ENCODE measurements at regions not wholly inside any gene's neighbourhood (a gene's known extent, or its start where the extent isn't known, plus 50 kb on each side); places are given as distances from the start of the nearest gene placed in this dataset.

DNA sequence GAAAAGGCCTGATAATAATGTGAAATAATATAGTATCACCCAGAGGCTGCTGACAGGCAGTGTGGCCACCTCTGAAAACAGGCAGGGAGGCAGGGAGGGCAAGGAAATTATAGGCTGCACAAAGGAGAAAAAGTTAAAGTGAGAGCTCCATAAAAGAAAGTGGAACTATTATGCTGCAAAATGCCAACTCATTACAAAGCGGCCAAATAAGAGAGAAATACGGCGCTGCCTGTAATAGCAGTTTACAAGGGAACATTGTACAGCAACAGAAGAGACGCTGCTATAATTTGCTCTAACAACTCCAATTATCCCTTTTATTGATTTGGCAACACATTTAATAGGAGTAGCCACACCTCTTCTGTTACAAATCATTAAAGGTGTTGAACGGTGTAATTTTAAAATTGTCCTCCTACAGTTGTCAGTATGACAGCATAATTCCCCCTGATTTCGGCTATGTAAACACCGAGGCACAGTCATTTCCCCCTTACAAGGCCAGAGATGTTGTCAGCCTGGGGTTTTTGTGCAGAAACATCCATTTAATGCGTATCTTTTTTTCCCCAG lies 120.3 kb downstream of the MRM1 start:
- intact Hi-C loops (cut with DNase I): no loop called here
- Histone ChIP-seq H3K36me3 (no peaks in the 10 kb centered on the region), H3K27me3 (no peaks in the 10 kb centered on the region), H3K4me3 (replicated peaks in 1 of 3) (peak overlapping the region in 2 of 3 donors; percentile 7 to 36), H3K9me3 (no peaks in the 10 kb centered on the region), H3K4me1 (peaks cover 5 to 9% of the 10 kb centered on the region in 2 donors), H3K27ac (no peak overlapping the region)
- no peak for DNase-seq
- TF ChIP-seq, protein P1, sequence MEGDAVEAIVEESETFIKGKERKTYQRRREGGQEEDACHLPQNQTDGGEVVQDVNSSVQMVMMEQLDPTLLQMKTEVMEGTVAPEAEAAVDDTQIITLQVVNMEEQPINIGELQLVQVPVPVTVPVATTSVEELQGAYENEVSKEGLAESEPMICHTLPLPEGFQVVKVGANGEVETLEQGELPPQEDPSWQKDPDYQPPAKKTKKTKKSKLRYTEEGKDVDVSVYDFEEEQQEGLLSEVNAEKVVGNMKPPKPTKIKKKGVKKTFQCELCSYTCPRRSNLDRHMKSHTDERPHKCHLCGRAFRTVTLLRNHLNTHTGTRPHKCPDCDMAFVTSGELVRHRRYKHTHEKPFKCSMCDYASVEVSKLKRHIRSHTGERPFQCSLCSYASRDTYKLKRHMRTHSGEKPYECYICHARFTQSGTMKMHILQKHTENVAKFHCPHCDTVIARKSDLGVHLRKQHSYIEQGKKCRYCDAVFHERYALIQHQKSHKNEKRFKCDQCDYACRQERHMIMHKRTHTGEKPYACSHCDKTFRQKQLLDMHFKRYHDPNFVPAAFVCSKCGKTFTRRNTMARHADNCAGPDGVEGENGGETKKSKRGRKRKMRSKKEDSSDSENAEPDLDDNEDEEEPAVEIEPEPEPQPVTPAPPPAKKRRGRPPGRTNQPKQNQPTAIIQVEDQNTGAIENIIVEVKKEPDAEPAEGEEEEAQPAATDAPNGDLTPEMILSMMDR (IDR thresholded peaks at IDR 0.05): no peak
- TF ChIP-seq POLR2A (IDR thresholded peaks at IDR 0.05): no peak
- 51 to 55% methylated on average over 8 of the region's 8 CpGs for WGBS, 2 donors

DNA sequence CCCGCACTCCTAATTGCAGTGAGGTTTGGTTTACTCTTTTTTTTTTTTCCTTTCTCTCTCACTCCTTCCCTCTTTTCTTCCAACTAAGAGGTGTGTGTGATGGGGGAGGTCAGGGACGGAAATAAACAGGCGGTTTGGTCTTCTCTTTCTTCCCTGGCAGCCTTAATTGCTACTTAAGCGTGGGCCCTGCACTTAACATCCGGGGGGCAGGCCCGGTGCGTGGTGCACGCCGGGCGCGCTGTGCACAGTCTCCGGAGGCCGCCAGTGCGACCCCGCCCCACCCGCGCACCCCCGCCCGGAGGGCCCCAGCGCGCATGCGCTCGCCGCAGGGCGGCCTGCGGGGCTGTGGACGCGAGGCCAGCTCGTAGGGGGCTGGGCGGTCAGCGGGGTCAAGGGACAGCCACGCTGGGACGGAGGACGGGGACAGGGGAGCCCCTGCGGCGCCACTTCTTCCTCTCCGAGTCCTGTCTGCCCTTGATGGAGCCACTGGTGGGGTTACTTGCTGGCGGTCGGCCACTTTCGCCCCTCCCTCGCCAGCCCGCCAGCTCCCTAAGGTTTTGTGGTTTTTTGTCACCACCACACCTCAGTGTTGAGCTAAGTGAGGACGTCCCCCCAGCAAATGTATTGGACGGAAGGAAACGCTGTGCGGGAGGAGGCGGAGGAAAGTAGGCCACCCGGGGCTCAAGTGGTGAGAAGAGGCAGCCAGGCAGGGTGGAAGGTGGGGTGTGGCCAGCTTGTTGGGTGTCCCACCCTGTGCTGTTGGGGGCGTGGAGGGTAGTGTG lies 120.9 kb downstream of the MRM1 start:
- Histone ChIP-seq H3K4me3 (replicated peaks in 1 of 3) (peak overlapping the region; percentile 7 to 36 (median 9)), H3K4me1 (peaks cover 5 to 9% of the 10 kb centered on the region in 2 donors), H3K9me3 (no peaks in the 10 kb centered on the region), H3K27ac (no peak overlapping the region), H3K36me3 (no peaks in the 10 kb centered on the region), H3K27me3 (no peaks in the 10 kb centered on the region)
- TF ChIP-seq, protein P1 (IDR thresholded peaks at IDR 0.05): no peak
- no peak for TF ChIP-seq POLR2A (IDR thresholded peaks at IDR 0.05)
- 12 to 14% methylated on average over 14 to 23 of the region's 49 CpGs for WGBS, 2 donors
- DNase-seq: peak; percentile 61 to 64
- intact Hi-C loops (cut with DNase I): no loop called here

DNA sequence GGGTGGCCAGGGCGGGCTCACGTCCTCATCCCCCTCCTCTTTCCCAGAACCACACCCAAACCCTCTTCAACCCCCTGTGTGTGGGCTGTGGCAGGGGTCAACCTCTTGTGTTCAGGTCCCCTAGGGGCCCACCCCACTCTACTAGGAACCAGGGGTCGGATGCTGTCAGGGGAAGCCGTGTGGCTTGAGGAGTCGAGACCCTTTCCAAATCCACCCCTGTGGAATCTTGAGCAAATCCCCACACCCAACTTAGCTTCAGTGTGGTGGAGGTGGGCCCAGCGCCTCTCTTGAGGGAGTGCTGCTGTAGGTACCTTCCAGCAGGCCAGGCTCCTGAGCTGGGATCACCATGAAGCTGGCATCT lies 121.5 kb downstream of the MRM1 start:
- H3K9me3 ChIP-seq: no peaks in the 10 kb centered on the region
- H3K36me3 ChIP-seq: no peaks in the 10 kb centered on the region
- TF ChIP-seq, protein P1 (IDR thresholded peaks at IDR 0.05): no peak
- no peak for TF ChIP-seq POLR2A (IDR thresholded peaks at IDR 0.05)
- 64 to 95% methylated on average over 4 to 6 of the region's 6 CpGs for WGBS, 2 donors
- no peaks in the 10 kb centered on the region for H3K27me3 ChIP-seq
- no peak overlapping the region for H3K27ac ChIP-seq
- DNase-seq: no peak
- intact Hi-C loops (cut with DNase I): no loop called here
- peaks cover 5 to 9% of the 10 kb centered on the region in 2 donors for H3K4me1 ChIP-seq
- H3K4me3 ChIP-seq (replicated peaks in 1 of 3): no peak overlapping the region

DNA sequence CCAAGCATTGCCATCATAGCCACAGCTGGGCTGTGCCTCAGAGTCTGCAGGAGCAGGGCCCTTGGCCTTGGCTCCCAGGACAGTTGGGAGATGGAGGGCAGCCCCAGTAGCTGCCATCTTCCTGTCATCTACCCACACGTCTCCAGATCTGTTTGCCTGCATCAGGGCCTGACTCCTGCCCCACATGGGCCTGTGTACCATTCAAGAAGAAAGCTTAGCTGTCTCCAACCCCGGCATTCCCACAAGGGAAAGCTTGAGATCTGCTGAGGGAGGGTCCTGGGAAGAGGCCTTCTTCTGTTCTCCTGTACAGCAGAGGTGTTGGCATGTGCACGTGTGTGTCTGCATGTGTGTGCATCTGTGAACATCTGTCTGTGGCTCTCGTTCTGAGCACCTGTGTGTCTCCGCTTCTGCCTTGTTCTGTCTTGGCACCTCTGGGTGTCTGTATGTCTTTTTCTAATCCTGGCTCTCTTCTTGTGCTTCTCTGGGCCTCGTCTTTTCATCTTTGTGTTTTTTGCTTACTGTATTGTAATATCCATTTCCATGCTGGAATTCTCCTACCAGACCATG lies 122.2 kb downstream of the MRM1 start:
- Histone ChIP-seq H3K4me1 (peaks cover 5 to 9% of the 10 kb centered on the region in 2 donors), H3K27ac (no peak overlapping the region), H3K4me3 (replicated peaks in 1 of 3) (no peak overlapping the region), H3K36me3 (no peaks in the 10 kb centered on the region), H3K27me3 (no peaks in the 10 kb centered on the region), H3K9me3 (no peaks in the 10 kb centered on the region)
- intact Hi-C loops (cut with DNase I): no loop called here
- TF ChIP-seq, protein P1 (IDR thresholded peaks at IDR 0.05): no peak
- no peak for TF ChIP-seq POLR2A (IDR thresholded peaks at IDR 0.05)
- no peak for DNase-seq
- WGBS, 2 donors: 74 to 87% methylated on average over 6 of the region's 6 CpGs

DNA sequence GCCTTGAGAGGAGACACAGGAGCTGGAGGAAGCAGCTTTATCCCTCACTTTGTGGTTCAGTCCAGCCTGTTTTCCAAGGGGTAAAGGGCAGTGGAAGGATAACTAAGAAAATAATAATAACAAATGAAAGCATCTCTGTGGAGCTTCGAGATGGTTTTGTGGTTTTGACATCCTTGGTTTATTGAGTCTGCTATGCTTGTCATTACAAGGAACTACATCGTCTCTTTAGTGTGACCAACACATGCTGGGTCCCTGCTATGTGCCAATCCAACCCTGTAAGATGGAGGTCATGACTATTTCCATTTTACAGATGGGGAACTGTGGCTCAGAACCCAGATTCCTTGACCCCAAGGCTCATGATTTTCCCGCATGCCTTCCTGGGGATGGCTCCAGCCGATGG lies 124.8 kb downstream of the MRM1 start:
- Histone ChIP-seq H3K36me3 (no peaks in the 10 kb centered on the region), H3K4me1 (peaks cover 5 to 9% of the 10 kb centered on the region in 2 donors), H3K27ac (no peak overlapping the region), H3K9me3 (no peaks in the 10 kb centered on the region), H3K27me3 (peaks cover 8% of the 10 kb centered on the region), H3K4me3 (replicated peaks in 1 of 3) (no peak overlapping the region)
- no peak for TF ChIP-seq POLR2A (IDR thresholded peaks at IDR 0.05)
- TF ChIP-seq, protein P1 (IDR thresholded peaks at IDR 0.05): no peak
- intact Hi-C loops (cut with DNase I): no loop called here
- 84 to 93% methylated on average over 4 of the region's 4 CpGs for WGBS, 2 donors
- no peak for DNase-seq

Data from thyroid gland (tissue), 4 donors.